Eye (tissue), 1 donor: ENCODE measurements at regions not wholly inside any gene's neighbourhood (a gene's known extent, or its start where the extent isn't known, plus 50 kb on each side); places are given as distances from the start of the nearest gene placed in this dataset.
"Not testable (repeated sequence)": the region's sequence is repeated elsewhere in the genome, so short reads cannot be mapped to it uniquely, and the experiment has no call there.

ENCODE experiments used
- DNase-seq: peaks from one replicate; pipeline ENCODE4 v3.0.0-alpha.2; 2015

- no peak for DNase-seq
Observed at GRCh38 chr6:85712346-85712745, 69.7 kb upstream of the SYNCRIP start.

- DNase-seq: not testable (repeated sequence)
Observed at GRCh38 chr6:85707515-85708145, 64.9 kb upstream of the SYNCRIP start.

- DNase-seq: no peak
Observed at GRCh38 chr6:85706272-85706671, 63.6 kb upstream of the SYNCRIP start.

- no peak for DNase-seq
Observed at GRCh38 chr6:85705220-85705619, 62.5 kb upstream of the SYNCRIP start.

- DNase-seq: no peak
Observed at GRCh38 chr6:85703406-85703805, 60.7 kb upstream of the SYNCRIP start.
